ENCODE measurements at regions not wholly inside any gene's neighbourhood (a gene's known extent, or its start where the extent isn't known, plus 50 kb on each side); places are given as distances from the start of the nearest gene placed in this dataset.

DNA sequence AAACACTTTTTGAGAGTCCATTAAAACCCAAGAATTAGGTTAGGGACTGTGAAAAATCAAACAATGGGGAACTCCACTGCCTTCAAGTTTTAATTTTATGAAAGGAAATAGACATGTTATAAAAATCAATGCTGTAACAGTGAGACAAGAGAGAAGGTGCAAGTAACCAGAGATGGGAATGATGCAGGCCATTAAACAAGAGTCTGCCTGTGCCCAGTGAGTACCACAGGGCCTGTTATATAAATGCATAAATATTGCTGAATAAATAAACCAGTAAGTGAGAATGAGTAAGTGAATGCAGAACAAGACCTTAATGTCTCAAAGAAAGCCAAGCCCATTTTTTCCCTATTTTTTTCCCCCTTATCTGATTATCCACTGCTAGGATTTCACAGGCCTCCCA, 53.3 kb upstream of the BMP2K start:
- Histone ChIP-seq H3K4me1 (ENCODE audit: insufficient read depth, low read length) (no peaks in the 10 kb centered on the region), H3K27ac (ENCODE audit: low read length) (no peak overlapping the region), H4K20me1 (ENCODE audit: insufficient read depth, low read length) (no peaks in the 10 kb centered on the region), H3K4me3 (ENCODE audit: low read depth in 1 of 2, low read length in 2 of 2) (no peak overlapping the region), H3K79me2 (ENCODE audit: insufficient read depth, low read length) (no peaks in the 10 kb centered on the region), H3K9me3 (ENCODE audit: insufficient read depth, low read length, severe bottlenecking) (no peaks in the 10 kb centered on the region), H3K27me3 (ENCODE audit: insufficient read depth, low read length, poor library complexity) (no peaks in the 10 kb centered on the region), H3K36me3 (ENCODE audit: insufficient read depth, low read length) (no peaks in the 10 kb centered on the region), H2AFZ (ENCODE audit: low read depth, low read length) (no peak overlapping the region), H3K9ac (ENCODE audit: low read depth, low read length) (no peak overlapping the region), H3K4me2 (ENCODE audit: insufficient read depth, low read length) (no peak overlapping the region)
- TF ChIP-seq, protein P1, sequence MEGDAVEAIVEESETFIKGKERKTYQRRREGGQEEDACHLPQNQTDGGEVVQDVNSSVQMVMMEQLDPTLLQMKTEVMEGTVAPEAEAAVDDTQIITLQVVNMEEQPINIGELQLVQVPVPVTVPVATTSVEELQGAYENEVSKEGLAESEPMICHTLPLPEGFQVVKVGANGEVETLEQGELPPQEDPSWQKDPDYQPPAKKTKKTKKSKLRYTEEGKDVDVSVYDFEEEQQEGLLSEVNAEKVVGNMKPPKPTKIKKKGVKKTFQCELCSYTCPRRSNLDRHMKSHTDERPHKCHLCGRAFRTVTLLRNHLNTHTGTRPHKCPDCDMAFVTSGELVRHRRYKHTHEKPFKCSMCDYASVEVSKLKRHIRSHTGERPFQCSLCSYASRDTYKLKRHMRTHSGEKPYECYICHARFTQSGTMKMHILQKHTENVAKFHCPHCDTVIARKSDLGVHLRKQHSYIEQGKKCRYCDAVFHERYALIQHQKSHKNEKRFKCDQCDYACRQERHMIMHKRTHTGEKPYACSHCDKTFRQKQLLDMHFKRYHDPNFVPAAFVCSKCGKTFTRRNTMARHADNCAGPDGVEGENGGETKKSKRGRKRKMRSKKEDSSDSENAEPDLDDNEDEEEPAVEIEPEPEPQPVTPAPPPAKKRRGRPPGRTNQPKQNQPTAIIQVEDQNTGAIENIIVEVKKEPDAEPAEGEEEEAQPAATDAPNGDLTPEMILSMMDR (IDR thresholded peaks at IDR 0.05; ENCODE audit: borderline replicate concordance, extremely low read depth, low read length, poor library complexity, severe bottlenecking): no peak
- no peak for TF ChIP-seq EZH2 (IDR thresholded peaks at IDR 0.05; ENCODE audit: borderline replicate concordance, low read depth, low read length, severe bottlenecking)
- no peak for ATAC-seq (ENCODE audit: insufficient read depth, low read depth)
- no peak for DNase-seq

All from DND-41 (cell line).